HG03432 (cell line): ENCODE measurements at regions not wholly inside any gene's neighbourhood (a gene's known extent, or its start where the extent isn't known, plus 50 kb on each side); places are given as distances from the start of the nearest gene placed in this dataset.

Source experiments
- ATAC-seq: cut with Tn5 transposase; IDR thresholded peaks from one replicate; pipeline ENCODE4 v1.9.1; 2021; ENCODE audit warnings: mild to moderate bottlenecking, moderate library complexity; ENCODE audit not compliant: unreplicated experiment

DNA sequence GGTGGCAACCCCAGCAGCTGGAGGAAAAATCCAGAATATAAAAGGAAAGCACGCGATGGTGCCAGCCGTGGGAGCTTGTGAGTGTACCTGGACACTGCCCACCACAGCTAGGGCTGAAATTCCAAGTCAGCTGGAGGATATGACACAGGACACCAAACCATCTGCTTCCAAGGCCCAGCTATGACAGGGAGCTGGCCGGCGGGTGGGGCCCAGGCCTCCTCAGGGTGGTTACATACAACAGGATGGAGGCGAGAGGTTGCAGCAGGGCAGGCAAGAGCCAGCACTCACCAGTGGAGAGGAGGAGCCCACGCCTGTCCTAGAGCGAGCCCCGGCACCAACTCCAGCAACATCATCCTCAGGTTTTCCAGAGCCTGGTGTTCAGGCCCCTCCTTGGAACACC, 163.2 kb upstream of the RPL38 start:
- no peak for ATAC-seq

DNA sequence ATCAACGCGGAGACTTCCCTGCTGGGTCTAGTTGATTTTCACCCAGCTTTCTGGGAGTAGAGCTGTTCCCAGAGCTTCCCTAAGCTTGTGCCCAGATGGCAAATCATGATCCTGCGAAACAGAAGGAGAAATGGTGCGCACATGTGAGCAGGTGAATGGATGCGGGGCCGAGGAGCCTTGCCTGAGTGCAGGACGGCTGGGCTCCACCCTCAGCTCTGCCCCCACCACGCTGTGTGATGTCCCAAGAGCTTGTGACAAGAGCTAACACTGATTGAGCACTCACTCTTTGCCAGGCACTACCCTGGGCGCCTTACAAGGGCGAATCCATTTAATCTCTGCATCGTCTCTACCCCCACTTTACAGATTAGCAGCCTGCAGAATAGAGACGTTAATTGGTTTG, 162.7 kb upstream of the RPL38 start:
- ATAC-seq: no peak

DNA sequence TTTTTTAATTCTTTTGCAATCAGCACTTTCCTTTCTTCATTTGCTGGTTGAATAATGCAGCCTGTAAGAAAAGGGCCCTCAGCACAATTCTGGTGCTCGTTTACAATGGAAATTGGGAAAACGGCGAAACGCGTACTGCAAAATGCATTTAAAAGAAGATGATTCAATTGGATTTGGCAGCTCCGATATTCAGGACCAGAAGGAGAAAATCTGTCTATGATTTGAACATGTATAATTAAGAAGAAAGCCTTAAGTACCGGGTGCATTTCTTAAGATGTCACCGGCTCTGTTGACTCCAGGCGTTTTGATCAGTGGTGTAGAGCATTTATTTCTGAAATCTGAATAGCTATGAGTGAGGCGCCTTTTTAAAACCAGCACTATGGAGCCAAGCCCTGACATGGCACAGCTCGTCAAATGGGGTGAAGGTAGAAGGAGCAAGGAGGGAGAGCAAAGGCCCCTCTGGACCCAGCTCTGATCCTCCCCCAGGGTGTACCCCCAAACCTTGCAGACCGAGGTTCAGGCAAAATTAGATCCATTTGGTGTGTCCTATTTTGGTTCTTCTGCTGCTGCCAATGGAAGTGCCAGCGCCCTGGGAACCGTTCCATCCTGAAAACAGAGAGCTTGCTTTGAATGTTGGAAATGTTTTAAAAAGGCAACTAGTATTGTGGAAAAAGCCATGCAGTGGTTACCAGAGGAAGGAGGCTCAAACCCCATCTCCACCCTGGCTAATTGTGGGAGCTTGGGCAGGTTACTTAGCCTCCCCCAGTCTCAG, 161.4 kb upstream of the RPL38 start:
- no peak for ATAC-seq

DNA sequence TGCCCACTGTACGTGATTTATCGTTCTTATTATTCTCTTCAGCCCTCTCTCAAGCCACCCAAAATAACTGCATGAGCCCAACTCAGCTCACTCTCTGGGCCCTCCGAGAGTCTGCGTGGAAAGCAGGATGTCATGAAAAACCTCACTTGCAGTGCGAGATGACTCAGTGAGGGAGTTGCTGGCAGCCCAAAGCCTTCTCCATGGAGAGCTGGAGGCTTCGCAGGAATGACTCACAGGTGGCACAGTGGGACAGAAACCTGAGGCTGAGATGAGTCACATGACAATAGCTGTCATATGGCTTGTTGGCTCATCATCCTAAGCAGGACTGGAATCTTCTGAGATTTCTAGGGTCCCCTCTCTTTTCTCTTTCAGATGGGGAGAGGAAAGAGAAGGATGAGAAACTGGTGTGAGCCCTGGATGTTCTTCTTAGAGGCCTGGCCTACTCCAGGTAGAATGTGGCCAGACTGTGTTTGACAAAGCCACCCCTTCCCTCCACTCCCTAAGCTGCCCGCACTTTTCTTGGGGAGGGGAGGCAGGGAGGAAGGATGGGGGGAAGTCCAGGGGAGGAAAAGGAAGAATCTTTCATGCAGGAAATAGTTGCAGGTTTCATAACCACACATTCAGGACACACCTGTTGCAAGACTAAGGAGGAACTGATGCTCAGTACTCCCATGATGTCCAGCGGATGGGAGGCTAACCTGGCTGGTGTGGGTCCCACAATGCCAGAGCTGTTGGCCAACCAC, 160.6 kb upstream of the RPL38 start:
- ATAC-seq: no peak

DNA sequence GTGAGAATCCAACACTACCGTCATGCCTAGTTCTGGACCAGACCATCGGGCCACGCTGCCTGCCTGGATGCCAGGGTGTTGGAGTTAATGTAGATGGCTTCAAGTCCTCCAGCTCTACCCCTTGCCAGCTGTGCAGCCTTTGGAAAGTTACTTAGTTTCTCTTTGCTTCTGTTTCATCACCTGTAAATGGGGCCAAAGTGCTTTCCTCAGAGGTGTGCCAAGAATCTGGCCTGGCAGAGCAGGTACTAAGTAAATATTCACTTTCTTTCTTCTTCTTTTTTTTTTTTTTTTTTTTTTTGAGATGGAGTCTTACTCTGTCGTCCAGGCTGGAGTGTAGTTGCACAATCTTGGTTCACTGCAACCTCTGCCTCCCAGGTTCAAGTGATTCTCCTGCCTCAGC, 159.5 kb upstream of the RPL38 start:
- no peak for ATAC-seq

DNA sequence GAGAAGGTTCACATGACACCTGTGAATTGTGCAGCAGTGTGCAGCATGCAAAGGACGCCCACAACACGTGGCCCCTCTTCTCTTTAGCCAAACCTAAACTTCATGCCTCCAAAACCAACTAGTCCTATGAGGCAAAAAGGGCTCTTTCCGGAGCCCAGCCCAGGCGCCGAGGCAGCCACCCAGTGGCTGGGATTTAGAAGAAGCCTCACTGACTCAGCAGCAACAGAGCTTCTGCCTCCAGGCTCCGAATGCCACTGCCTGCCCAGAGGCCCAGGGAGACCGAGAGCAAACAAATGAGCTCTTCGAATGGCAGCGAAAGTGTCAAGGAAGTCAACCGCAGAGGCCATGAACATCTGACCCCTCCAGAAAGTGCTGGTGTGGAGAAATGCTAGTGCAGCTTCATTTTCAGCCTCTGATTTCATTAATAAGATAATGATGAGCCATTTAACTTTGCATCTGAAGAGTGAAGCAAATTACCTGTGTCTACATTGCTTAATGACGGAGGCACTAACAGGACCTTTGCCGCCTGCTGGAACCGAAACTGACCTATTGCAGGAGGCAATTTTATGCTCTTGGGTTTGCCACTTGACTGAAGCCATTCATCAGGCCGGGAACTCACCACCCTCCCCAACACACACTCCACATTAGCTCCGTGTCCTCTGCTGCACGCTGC, 157.7 kb upstream of the RPL38 start:
- ATAC-seq: no peak

DNA sequence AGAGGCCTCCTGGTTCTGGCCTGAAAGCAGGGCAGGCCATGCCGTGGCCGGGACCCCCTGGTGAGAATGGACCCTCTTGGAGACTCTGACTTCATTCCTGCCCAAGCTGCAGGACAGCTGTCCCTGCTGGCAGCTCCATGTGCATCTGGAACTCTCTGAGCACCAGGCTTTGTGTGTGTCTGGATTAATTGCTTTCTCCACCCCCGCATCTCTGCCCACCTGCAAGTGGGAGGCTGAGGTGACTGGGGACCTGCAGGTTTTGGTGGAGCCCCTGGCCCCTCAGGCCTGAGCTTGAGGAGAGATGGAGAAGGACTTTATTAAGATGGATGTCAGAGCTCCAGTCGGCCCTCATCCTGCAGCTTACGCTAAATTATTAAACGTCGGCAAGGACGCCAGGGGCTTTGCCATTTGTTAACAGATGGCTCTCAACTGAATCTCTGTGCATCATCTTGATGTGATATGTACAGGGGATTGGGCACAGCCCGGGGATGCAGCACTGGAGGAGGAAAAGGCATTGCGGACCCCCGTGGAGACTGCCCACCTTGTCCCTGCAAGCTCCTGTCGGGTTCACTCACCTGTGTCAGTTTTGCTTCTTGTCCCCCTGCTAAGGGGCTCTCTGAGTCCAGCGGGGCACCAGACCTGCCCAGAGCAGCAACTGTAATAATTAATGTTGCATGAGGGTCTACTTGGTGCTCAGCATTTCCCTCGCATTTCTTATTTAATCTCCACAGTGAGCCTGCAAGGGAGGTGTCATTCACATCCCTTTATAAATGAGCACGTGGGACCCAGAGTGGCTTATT, 154.1 kb upstream of the RPL38 start:
- ATAC-seq: no peak

DNA sequence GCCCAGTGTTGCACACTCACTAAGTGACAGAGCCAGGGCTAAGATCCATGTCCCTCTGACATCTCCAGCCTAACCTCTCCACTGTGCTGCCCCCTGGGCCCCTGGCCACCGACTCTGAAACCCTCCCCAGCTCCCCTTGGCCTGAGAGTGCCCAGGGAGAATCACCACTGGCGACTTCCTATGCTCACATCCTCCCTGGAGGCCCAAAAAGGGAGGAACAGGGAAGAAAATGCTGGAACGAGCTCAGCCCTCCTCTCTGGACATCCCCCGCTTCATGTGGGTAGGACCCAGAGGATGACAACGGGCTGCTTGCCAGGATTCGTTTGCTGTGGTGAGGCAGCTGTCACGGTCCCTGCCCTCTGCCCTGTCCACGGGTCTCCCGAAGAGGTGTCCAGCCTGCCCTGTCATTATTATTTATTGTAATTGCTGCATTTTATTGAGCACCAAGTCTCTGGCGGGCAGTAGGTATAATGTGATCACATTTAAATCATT, 153.5 kb upstream of the RPL38 start:
- ATAC-seq: no peak

DNA sequence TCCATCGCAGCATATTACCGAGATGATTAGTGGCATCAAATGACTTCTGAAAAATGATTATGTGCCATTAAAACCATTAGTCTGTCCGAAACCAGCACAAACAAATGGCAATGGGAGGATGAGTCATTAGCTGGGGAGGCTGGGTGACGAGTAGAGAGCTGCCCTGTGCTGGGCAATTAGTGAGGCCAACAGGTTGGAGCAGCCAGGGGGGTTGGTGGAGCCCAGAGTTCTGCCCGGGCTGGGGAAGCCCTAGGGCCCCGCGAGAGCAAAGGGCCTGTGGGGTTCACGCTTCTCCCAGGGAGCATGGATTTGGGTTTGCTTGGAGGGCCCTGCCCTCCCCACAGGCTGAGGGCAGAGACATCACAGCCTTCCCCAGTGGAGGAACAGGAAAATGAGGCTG, 152.1 kb upstream of the RPL38 start:
- no peak for ATAC-seq

DNA sequence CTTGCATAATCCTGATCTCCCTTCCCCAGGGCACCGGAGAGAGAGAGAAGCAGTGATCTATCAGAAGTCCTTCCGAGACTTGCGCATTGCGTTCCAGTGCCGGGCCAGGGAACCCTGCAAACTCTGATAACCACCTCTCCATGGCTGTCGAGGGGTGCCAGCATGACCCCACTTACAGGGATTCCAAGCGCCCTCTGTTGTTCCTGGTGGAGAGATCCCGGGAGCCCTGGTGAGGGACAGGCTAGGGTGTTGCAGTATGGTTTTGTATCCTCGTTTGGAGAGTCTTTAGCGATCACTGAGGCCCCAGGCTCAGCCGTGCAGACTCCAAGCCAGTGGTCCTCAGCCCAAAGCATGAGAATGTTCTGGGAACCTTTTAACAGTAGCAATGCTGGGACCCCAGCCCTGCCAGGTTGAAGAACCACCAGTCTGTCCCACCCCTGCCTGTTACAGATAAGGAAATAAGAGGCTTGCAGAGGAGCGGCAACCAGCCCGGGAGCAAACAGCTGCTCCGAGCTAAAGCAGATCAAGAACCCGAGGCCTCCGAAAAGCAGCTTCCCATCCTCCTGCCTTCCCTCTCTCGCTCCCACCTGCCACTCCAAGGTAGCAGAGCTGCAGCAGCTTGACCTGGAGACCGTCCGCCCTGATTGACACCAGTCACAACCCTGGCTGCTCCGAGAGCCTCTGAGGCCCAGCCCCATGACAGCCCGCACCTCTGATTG, 150.3 kb upstream of the RPL38 start:
- no peak for ATAC-seq

DNA sequence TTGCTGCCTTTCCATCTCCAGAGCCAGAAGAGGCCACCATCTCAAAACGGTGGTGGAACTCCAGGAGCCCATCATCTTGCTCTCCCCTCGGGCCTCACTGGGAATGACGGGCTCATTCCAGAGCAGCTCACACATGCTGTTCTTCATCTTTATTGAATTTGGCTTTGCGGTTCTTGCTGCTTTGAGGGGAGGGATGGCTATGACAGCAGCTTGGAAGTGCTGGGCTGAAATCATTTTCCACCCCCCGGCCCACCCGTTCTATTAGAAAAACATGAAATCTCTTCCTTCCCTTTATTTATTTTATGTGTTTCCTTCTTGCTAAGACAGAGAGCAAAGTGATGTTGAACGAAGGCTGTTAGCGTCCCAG, 149.8 kb upstream of the RPL38 start:
- ATAC-seq: no peak

DNA sequence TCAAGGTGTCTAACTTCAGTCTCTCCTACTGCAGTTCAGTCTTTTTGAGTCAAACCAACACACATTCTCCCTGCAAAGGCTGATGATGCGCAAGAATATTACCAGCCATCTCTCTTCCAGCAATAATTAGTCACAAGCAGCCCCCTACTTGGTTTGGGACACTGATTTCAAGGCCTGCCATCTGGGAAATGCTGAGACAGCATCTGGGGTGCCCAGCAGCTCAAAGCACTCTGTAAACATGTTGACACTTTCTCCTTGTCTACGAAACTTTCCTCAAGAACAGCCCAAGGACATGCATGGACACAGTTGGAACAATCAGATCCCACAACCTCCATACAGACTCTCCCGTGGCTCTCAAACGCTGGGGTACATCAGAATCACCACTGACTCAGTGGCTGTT, 149.2 kb upstream of the RPL38 start:
- ATAC-seq: no peak

DNA sequence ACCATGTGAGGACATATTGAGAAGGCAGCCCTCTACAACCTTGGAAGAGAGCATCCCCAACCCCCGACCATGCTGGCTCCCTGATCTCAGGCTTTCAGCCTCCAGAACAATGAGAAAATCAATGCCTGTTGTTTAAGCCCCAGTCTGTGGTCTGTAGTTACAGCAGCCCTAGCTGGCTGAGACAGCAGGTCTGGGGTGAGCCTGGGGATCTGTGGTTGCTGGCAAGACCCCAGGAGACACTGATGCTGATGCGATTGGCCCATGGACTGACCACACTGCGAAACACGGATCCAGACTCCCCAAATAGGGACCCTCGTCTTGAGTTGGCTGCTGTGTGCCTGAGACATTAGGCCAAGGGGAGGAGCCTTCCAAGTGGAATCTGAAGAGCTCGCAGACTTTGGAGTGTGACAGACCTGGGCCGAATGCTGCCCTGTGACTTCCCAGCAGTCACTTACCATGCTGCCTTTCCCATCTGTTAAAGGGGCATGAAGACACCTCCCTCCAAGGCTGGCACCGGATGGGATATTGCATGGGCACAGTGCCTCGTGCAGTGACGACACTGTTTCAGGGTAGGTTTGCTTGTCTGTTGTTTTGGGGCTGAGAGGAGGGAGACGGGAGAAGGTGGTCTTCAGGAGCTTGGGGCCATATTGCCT, 147.8 kb upstream of the RPL38 start:
- no peak for ATAC-seq

DNA sequence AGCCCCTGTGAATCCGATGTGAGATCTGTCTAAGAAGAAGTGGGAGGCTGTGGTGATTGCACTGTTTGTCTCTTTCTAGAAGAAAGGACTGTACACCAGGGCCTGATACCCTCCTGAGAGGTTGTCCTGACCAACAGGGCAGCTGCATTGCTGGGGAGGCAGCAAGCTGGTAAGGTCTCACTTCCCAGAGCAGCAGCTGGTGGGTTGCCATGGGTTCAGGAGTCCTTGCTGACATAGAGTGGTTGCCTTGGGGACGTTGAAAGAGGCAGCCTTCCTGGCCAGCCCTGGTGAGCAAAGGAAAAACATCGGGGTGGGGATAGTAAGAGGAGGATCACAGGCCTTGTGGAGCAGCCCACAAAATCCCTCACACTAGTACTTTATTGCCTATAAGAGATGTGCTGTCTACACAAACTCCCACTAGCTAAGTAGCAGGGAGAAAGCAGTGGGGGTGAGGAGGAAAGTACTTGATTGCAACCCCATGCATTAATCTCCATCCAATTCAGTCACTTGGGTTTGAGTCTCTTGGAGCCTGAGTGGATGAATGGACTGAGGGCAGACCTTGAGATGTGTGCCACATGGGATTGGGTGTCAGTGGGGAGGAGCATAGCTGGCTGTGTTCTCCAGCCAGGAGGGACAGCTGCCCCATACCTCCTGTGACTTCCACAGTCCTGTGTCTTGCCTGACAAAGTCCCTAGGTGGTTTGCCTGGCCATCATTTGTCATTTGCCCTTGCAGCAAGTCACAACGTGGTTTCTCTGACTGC, 143.8 kb upstream of the RPL38 start:
- ATAC-seq: no peak

DNA sequence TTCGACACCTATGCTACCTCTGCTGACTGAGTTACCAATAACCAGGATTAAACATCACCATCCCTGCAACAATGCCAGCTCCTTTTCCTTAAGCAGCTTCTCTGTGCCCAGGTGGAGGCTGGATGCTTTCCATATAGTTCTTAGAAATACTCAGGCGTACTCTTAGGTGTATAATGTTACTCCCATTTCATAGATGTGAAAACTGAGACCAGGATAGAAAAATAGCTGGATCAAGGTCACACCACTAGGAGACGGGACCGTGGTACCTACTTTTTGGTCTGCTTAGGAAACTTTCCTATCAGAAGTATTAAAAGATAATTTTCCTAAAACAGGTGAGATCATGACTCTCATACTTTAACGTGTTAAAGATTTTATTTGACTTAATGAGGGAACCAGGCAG, 141.7 kb upstream of the RPL38 start:
- ATAC-seq: no peak

DNA sequence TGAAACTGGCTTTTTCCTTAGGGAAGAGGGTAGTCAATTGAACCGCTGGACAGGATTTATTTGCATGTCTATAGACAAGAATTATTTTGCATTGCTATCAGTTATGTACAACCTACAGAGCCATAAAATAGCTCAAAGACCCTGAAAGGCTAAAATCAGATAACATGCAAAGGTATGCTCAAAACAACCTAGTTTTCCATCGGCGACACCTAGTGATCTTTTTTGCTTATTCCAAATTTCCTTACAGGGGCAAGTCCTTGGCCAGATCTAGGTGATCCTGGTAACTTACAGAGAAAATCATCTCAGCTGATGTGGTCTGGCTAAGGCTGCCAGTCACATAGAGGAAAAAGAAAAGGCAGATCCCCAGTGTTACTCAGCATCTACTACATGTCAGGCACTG, 141.2 kb upstream of the RPL38 start:
- ATAC-seq: no peak

DNA sequence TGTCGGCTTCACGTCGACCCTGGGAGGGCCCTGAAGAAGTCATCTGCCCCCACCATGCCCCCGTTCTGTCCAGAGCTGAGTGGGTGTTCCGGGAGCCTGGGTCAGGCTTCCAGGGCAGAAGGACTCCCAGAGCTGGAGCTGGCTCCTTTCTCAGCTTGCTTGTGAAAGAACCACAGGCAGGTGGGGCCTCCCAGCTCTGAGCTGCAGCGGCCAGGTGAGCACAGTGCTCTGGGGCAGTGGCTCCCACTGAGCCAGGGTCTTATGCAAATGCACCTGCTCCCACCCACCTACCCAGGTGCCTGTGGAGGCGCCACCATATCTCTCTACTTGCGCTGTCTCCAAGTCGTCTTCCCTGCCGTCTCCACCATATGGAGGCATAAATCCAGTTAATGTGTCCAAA, 140.0 kb upstream of the RPL38 start:
- ATAC-seq: no peak

DNA sequence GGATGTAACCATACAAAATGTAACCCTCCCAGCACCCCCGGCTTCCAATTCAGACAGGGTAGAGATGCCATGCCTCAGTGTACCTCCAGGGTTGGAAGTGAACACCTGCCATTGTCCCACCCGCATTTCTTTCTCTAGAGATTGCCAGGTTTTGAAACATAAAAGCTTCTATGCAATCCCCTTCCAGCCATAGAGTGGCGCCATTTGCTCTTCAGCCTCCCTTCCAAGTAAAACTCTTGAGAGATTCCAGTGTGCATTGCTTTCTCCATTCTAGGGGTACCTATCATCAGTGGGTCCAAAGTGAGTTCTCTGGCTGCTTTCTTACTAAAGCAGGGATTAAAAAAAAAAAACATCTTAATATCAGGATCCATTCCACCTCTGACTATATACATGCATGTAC, 133.1 kb upstream of the RPL38 start:
- ATAC-seq: no peak

DNA sequence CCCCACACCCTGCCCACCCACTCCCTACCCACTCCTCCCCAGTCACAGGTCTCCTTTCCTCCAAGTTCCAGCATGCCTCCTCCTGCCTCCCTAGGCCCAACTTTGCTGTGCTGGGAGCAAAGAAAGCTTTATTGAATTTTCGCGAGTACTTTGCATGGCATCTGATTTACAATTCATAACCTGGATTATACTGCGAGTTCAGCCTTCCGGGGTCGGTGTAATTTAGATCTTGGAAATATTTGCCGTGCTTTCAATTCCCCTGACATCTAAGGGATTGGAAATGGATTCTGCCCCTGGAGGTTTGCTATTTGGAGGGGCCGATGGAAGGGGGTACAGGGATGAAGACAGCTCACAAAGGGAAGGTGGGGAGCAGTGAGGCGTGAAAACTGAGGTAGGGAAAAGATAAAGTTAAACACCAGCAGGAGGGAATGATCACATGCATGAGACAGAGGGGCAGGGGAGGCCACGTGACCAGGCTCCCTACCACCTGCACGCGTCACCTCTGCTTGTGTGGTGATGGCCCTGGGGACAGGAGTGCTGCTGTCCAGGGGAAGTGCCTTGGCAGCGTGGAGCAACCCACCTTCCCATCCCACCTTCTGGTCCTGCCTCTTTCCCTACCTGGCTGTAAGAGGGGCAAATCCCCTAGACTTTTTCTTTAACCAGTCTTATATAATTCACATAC, 132.3 kb upstream of the RPL38 start:
- no peak for ATAC-seq
